ENCODE measurements at regions not wholly inside any gene's neighbourhood (a gene's known extent, or its start where the extent isn't known, plus 50 kb on each side); places are given as distances from the start of the nearest gene placed in this dataset.

GRCh38 chr2:120884472-120885290, 149.0 kb downstream of the GLI2 start:
- TF ChIP-seq CTCF (IDR thresholded peaks at IDR 0.05; ENCODE audit: extremely low read depth, insufficient read depth, missing control alignments): no peak

DNA sequence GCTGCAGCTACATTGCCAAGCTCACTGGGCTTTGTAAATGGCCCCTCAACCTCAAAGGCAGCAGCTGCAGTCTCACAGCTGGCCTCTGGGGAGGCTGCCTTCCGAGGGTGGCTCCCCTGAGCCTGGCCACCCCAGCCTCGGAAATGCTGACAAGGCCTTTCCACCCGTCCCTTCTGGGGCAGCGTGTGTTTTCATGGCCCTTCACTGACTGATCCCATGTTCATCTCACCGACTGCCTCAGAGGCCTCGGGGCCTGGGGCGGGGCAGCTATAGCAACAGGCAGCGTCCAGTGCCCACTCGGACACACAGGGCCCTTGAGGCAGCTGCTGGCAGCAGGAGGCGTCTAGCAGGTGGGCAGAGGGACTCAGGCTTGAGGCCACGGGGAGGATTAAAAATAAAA, 149.7 kb downstream of the GLI2 start:
- in situ Hi-C loops (cut with MboI; ENCODE audit: low pct_unique_long_range_greater_than_20kb, low sequenced_read_pairs, unreplicated experiment): no loop called here
- no peak for DNase-seq (ENCODE audit: low spot score)
- TF ChIP-seq CTCF (IDR thresholded peaks at IDR 0.05; ENCODE audit: extremely low read depth, insufficient read depth, missing control alignments): no peak

More at GRCh38 chr2:120884472-120885290, 149.0 kb downstream of the GLI2 start:
- no peak for DNase-seq (ENCODE audit: low spot score)
- in situ Hi-C loops (cut with MboI; ENCODE audit: low pct_unique_long_range_greater_than_20kb, low sequenced_read_pairs, unreplicated experiment): no loop called here

DNA sequence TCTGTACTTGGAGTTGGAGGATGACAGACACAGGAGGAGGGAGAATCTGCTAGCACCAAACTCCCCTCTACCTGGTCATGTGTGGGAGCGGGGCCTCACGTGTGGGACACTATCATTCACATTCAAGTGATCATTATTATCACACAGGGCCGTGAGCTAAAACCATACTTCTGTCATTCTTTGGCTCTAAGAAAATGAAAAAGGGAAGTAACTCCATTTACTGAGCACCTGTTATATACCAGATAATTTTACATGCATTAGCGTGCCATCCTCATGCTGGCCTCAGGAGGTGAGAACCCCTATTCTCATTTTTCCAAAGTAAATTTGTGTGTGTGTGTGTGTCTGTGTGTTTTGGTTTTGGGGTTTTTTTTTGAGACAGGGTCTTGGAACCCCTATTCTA, 150.1 kb downstream of the GLI2 start:
- no peak for DNase-seq (ENCODE audit: low spot score)
- no peak for TF ChIP-seq CTCF (IDR thresholded peaks at IDR 0.05; ENCODE audit: extremely low read depth, insufficient read depth, missing control alignments)
- in situ Hi-C loops (cut with MboI; ENCODE audit: low pct_unique_long_range_greater_than_20kb, low sequenced_read_pairs, unreplicated experiment): no loop called here

- TF ChIP-seq CTCF (IDR thresholded peaks at IDR 0.05; ENCODE audit: extremely low read depth, insufficient read depth, missing control alignments): no peak
- no peak for DNase-seq (ENCODE audit: low spot score)
- in situ Hi-C loops (cut with MboI; ENCODE audit: low pct_unique_long_range_greater_than_20kb, low sequenced_read_pairs, unreplicated experiment): no loop called here
Observed at GRCh38 chr2:120886534-120887319, 151.1 kb downstream of the GLI2 start.

DNA sequence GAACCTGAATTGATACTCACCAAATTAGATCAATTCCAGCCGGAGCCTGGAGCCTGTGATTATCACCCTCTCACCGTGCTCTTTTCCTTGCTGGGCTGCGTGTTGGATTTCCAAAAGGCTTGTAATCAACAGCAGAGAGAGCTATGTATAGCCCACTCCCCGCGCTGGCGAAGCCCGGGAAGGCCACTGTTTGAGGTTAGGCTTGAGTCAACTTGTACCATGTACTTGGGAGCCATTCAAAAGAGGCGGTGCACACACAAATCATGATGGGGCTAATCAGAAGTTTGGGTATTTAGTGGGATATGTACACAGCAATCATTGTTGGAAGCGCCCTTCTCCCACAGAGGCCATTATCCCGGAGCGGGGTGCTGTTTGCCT, 151.6 kb downstream of the GLI2 start:
- no peak for DNase-seq (ENCODE audit: low spot score)
- no peak for TF ChIP-seq CTCF (IDR thresholded peaks at IDR 0.05; ENCODE audit: extremely low read depth, insufficient read depth, missing control alignments)

DNA sequence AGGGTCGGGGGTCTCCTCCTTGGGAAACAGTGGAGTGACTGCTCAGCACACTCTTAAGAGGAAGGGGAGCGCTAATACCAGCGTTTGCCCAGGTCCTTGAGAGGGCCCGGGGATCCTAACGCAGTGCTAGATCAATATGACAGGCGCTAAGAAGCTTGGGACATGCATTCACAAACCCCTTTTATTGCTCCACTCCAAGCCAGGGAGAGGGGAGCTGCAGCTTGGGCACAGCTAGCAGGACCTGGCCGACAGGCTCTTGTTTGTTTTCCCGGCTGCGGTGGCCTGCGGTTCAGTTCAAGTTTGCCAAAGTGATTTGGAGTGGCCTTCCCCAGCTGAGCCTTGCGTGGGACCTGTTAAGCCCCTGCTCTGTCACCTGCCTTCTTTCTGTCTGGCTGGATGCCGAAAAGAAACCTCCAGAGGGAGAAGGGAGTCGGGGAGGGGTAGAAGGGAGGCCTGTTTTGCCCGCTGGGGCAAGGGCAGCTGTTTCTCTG, 152.1 kb downstream of the GLI2 start:
- no peak for DNase-seq (ENCODE audit: low spot score)
- in situ Hi-C loops (cut with MboI; ENCODE audit: low pct_unique_long_range_greater_than_20kb, low sequenced_read_pairs, unreplicated experiment): no loop called here
- TF ChIP-seq CTCF (IDR thresholded peaks at IDR 0.05; ENCODE audit: extremely low read depth, insufficient read depth, missing control alignments): no peak

More for the DNA sequence above, 151.6 kb downstream of the GLI2 start:
- in situ Hi-C loops (cut with MboI; ENCODE audit: low pct_unique_long_range_greater_than_20kb, low sequenced_read_pairs, unreplicated experiment): no loop called here
